PFSK-1 (cell line): ENCODE measurements at regions not wholly inside any gene's neighbourhood (a gene's known extent, or its start where the extent isn't known, plus 50 kb on each side); places are given as distances from the start of the nearest gene placed in this dataset.

ENCODE experiments used
- FOXP2 ChIP-seq: optimal IDR thresholded peaks from 2 replicates; pipeline ENCODE3; 2011; ENCODE audit warnings: borderline replicate concordance, control low read depth, inconsistent platforms; ENCODE audit not compliant: insufficient read depth; ENCODE audit errors: extremely low read length, extremely low read depth
- POLR2AphosphoS5 ChIP-seq: IDR thresholded peaks from 2 replicates; pipeline ENCODE4 v1.6.1; 2012; ENCODE audit warnings: low read depth, mild to moderate bottlenecking, control low read depth, low read length, moderate library complexity
- SIN3A ChIP-seq: IDR thresholded peaks from 2 replicates; pipeline ENCODE4 v1.6.1; 2012; ENCODE audit warnings: mild to moderate bottlenecking, low read length, moderate library complexity, borderline replicate concordance; ENCODE audit not compliant: insufficient read depth
- TAF1 ChIP-seq: IDR thresholded peaks from 2 replicates; pipeline ENCODE4 v1.6.1; 2012; ENCODE audit warnings: low read length, control low read depth, borderline replicate concordance; ENCODE audit not compliant: insufficient read depth
- TF ChIP-seq, protein P1 (sequence below), 2 experiments: IDR thresholded peaks; 2 replicates each; pipeline versions ENCODE4 v1.6.1 to v1.8.0; 2011 to 2012; ENCODE audit warnings: low read depth in 2 of 2, low read length in 2 of 2, control low read depth in 1 of 2, inconsistent platforms in 1 of 2, mild to moderate bottlenecking in 1 of 2, moderate library complexity in 1 of 2; ENCODE audit not compliant: insufficient read depth in 1 of 2

DNA sequence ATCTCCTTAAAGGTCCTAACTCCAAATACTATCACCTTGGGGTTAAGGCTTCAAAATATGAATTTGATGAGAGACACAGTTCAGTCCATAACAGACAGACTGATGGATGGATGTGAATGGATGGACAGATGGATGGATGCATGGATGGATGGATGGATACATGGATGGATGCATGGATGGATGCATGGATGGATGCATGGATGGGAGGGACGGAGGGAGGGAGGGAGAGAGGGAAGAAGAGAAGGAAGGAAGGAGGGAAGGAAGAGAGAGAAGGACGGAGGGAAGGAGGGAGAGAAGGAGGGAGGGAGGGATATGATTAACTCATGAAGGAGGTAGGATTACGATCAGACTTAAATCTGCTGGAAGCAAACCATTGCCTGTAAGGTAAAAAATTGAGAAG lies 192.4 kb downstream of the LRRN1 start:
- no peak for TF ChIP-seq FOXP2
- TF ChIP-seq TAF1, result no peak
- TF ChIP-seq, protein P1, sequence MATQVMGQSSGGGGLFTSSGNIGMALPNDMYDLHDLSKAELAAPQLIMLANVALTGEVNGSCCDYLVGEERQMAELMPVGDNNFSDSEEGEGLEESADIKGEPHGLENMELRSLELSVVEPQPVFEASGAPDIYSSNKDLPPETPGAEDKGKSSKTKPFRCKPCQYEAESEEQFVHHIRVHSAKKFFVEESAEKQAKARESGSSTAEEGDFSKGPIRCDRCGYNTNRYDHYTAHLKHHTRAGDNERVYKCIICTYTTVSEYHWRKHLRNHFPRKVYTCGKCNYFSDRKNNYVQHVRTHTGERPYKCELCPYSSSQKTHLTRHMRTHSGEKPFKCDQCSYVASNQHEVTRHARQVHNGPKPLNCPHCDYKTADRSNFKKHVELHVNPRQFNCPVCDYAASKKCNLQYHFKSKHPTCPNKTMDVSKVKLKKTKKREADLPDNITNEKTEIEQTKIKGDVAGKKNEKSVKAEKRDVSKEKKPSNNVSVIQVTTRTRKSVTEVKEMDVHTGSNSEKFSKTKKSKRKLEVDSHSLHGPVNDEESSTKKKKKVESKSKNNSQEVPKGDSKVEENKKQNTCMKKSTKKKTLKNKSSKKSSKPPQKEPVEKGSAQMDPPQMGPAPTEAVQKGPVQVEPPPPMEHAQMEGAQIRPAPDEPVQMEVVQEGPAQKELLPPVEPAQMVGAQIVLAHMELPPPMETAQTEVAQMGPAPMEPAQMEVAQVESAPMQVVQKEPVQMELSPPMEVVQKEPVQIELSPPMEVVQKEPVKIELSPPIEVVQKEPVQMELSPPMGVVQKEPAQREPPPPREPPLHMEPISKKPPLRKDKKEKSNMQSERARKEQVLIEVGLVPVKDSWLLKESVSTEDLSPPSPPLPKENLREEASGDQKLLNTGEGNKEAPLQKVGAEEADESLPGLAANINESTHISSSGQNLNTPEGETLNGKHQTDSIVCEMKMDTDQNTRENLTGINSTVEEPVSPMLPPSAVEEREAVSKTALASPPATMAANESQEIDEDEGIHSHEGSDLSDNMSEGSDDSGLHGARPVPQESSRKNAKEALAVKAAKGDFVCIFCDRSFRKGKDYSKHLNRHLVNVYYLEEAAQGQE (IDR thresholded peaks at IDR 0.05; ENCODE audit: insufficient read depth in 1 of 2, low read depth in 2 of 2, low read length in 2 of 2), result no peak
- TF ChIP-seq SIN3A, result no peak
- TF ChIP-seq POLR2AphosphoS5, result no peak

DNA sequence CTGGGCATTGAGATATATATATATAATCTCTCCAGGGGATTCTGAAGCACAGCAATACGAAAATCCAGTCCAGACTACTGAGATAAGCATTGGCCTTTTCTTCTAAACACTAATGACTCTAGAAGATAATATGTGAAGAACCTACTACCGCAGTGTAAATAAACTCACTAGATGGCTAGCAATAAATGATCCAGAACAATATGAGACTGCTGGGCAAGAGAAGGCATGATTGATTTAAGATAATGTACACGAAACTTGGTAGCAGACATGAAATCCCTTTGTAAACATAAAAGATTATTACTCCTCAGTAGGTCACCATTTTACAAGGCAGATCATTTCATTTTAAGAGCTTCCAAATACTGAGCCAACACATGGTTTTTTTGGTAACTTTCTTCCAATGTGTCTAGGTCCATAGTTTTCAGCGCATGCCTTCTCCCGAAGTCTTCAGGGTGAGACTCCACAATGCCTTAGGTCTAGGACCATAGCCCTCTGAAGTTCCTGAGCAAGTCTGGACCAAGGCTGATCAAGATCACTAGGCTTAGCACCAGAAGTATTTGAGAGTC lies 193.2 kb downstream of the LRRN1 start:
- TF ChIP-seq TAF1 (no peak), SIN3A (no peak), POLR2AphosphoS5 (no peak), FOXP2 (no peak)
- TF ChIP-seq, protein P1 (IDR thresholded peaks at IDR 0.05; ENCODE audit: insufficient read depth in 1 of 2, low read depth in 2 of 2, low read length in 2 of 2), result no peak

DNA sequence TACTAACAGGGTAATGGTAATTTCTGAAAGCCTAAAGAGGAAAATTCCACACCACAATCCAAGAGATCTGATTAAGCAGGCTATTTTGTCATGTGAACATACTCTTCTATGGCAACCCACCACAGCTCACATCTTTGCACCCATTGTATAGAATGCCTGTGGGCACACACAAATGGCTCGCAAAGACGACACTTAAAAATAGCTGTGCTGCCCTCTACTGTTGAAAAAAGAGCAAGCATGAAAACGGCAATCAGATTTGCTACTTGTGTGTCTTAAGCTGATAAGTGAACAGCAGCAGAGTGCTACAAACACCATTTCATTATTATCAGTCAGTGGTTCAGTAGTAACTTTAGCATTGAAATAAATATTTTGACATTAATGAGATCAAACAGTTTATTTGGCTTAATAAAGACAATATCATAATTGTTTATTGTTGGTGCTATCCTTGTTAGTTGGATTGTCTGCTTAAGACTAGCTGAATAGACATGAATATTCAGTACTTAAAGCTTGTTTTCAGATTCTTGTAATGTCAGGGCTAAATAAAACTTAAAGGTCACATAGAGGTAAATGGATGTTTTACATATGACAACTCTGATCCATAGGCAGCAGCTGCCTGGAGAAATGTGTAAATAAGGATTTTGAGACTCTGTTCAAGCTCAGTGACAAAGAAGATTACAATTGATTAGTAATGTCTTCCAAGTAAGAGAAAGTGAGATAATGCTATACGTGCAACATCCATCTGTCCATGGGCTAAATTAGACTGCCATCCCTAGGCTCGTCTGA lies 199.1 kb downstream of the LRRN1 start:
- TF ChIP-seq POLR2AphosphoS5 (no peak), FOXP2 (no peak), TAF1 (no peak), SIN3A (no peak)
- TF ChIP-seq, protein P1 (IDR thresholded peaks at IDR 0.05; ENCODE audit: insufficient read depth in 1 of 2, low read depth in 2 of 2, low read length in 2 of 2), result no peak

DNA sequence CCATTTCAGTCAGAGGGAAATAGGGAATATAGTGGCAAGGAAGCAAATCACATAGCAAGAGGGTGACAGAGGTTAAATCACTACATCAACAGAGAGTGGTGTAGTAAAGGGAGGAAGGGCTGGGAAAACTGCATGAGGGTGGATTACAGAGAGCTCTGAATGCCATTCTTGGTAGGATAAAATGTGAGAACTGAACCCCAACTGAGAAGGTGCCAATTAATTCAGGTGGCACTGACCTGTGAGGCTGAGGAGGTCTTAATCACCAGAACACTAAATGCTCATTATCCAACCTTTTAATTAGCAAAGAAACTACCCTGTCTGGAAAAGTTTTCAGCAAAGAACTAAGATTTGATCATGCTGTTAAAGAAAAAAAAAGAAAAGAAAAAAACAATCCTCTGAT lies 202.7 kb downstream of the LRRN1 start:
- TF ChIP-seq FOXP2 (no peak), TAF1 (no peak), POLR2AphosphoS5 (no peak), SIN3A (no peak)
- TF ChIP-seq, protein P1 (IDR thresholded peaks at IDR 0.05; ENCODE audit: insufficient read depth in 1 of 2, low read depth in 2 of 2, low read length in 2 of 2), result no peak
